ENCODE measurements at regions not wholly inside any gene's neighbourhood (a gene's known extent, or its start where the extent isn't known, plus 50 kb on each side); places are given as distances from the start of the nearest gene placed in this dataset.

- H3K4me3 ChIP-seq (ENCODE audit: severe bottlenecking): no peak overlapping the region
- H3K36me3 ChIP-seq (ENCODE audit: low read depth): no peaks in the 10 kb centered on the region
- H3K27me3 ChIP-seq (ENCODE audit: insufficient read depth, poor library complexity, severe bottlenecking): no peaks in the 10 kb centered on the region
- TF ChIP-seq CTCF (IDR thresholded peaks at IDR 0.05; ENCODE audit: poor library complexity, severe bottlenecking): no peak
- DNase-seq (ENCODE audit: low spot score) (no peak), ATAC-seq (ENCODE audit: low read depth) (no peak)
- no peak overlapping the region for H3K27ac ChIP-seq (ENCODE audit: poor library complexity, severe bottlenecking)
- H3K9me3 ChIP-seq (ENCODE audit: severe bottlenecking): no peaks in the 10 kb centered on the region
- H3K4me1 ChIP-seq (ENCODE audit: insufficient read depth, poor library complexity, severe bottlenecking): no peaks in the 10 kb centered on the region
Measured at GRCh38 chr4:17272154-17272553, 239.7 kb downstream of the QDPR start.

GRCh38 chr4:17265653-17266052 is 246.2 kb downstream of the QDPR start:
- Histone ChIP-seq H3K36me3 (ENCODE audit: low read depth) (no peaks in the 10 kb centered on the region), H3K27me3 (ENCODE audit: insufficient read depth, poor library complexity, severe bottlenecking) (no peaks in the 10 kb centered on the region), H3K27ac (ENCODE audit: poor library complexity, severe bottlenecking) (no peak overlapping the region), H3K4me3 (ENCODE audit: severe bottlenecking) (no peak overlapping the region), H3K4me1 (ENCODE audit: insufficient read depth, poor library complexity, severe bottlenecking) (no peaks in the 10 kb centered on the region), H3K9me3 (ENCODE audit: severe bottlenecking) (no peaks in the 10 kb centered on the region)
- TF ChIP-seq CTCF (IDR thresholded peaks at IDR 0.05; ENCODE audit: poor library complexity, severe bottlenecking): no peak
- no peak for ATAC-seq (ENCODE audit: low read depth)
- no peak for DNase-seq (ENCODE audit: low spot score)

- Histone ChIP-seq H3K36me3 (ENCODE audit: low read depth) (no peaks in the 10 kb centered on the region), H3K4me1 (ENCODE audit: insufficient read depth, poor library complexity, severe bottlenecking) (no peaks in the 10 kb centered on the region), H3K27ac (ENCODE audit: poor library complexity, severe bottlenecking) (no peak overlapping the region), H3K4me3 (ENCODE audit: severe bottlenecking) (no peak overlapping the region), H3K9me3 (ENCODE audit: severe bottlenecking) (no peaks in the 10 kb centered on the region), H3K27me3 (ENCODE audit: insufficient read depth, poor library complexity, severe bottlenecking) (no peaks in the 10 kb centered on the region)
- ATAC-seq (ENCODE audit: low read depth) (no peak), DNase-seq (ENCODE audit: low spot score) (no peak)
- TF ChIP-seq CTCF (IDR thresholded peaks at IDR 0.05; ENCODE audit: poor library complexity, severe bottlenecking): no peak
Measured at GRCh38 chr4:17265139-17265538, 246.8 kb downstream of the QDPR start.

GRCh38 chr4:17260166-17260907 is 251.6 kb downstream of the QDPR start:
- no peaks in the 10 kb centered on the region for H3K27me3 ChIP-seq (ENCODE audit: insufficient read depth, poor library complexity, severe bottlenecking)
- H3K4me3 ChIP-seq (ENCODE audit: severe bottlenecking): no peak overlapping the region
- ATAC-seq (ENCODE audit: low read depth) (no peak), DNase-seq (ENCODE audit: low spot score) (no peak)
- no peaks in the 10 kb centered on the region for H3K36me3 ChIP-seq (ENCODE audit: low read depth)
- H3K4me1 ChIP-seq (ENCODE audit: insufficient read depth, poor library complexity, severe bottlenecking): no peaks in the 10 kb centered on the region
- no peak for TF ChIP-seq CTCF (IDR thresholded peaks at IDR 0.05; ENCODE audit: poor library complexity, severe bottlenecking)
- H3K9me3 ChIP-seq (ENCODE audit: severe bottlenecking): no peaks in the 10 kb centered on the region
- no peak overlapping the region for H3K27ac ChIP-seq (ENCODE audit: poor library complexity, severe bottlenecking)

- DNase-seq (ENCODE audit: low spot score) (no peak), ATAC-seq (ENCODE audit: low read depth) (no peak)
- no peaks in the 10 kb centered on the region for H3K4me1 ChIP-seq (ENCODE audit: insufficient read depth, poor library complexity, severe bottlenecking)
- H3K9me3 ChIP-seq (ENCODE audit: severe bottlenecking): no peaks in the 10 kb centered on the region
- H3K27me3 ChIP-seq (ENCODE audit: insufficient read depth, poor library complexity, severe bottlenecking): no peaks in the 10 kb centered on the region
- no peak overlapping the region for H3K4me3 ChIP-seq (ENCODE audit: severe bottlenecking)
- H3K36me3 ChIP-seq (ENCODE audit: low read depth): no peaks in the 10 kb centered on the region
- H3K27ac ChIP-seq (ENCODE audit: poor library complexity, severe bottlenecking): no peak overlapping the region
- TF ChIP-seq CTCF (IDR thresholded peaks at IDR 0.05; ENCODE audit: poor library complexity, severe bottlenecking): no peak
Measured at GRCh38 chr4:17258106-17258505, 253.8 kb downstream of the QDPR start.

Measured in RWPE2 (cell line).